ENCODE measurements at regions not wholly inside any gene's neighbourhood (a gene's known extent, or its start where the extent isn't known, plus 50 kb on each side); places are given as distances from the start of the nearest gene placed in this dataset.
"Not testable (repeated sequence)": the region's sequence is repeated elsewhere in the genome, so short reads cannot be mapped to it uniquely, and the experiment has no call there.

DNA sequence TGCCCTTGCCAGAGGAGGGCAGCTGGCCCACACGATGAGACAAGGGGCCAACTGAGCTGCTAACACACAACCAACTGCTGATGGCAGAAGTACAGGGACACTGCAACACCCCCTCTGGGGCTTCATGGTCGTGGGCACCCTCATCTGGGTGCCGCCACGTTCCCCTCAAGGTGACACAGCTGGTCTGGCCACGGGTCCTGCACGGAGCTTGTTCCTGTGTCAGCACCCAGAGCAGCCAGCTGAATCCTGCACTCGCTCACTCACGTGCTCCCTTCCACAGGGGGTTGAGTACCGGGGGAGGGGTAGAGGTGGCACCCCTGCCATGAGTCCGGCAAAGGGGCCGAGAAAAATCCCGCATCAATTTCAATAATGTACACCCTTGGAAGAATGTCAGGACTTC is 1319.1 kb downstream of the REEP3 start:
- TF ChIP-seq TAF1 (IDR thresholded peaks at IDR 0.05; ENCODE audit: borderline replicate concordance, low read depth, low read length) = no peak
- no peak for TF ChIP-seq POLR2A (IDR thresholded peaks at IDR 0.05; ENCODE audit: low read depth, low read length)
- TF ChIP-seq POLR2AphosphoS5 (IDR thresholded peaks at IDR 0.05; ENCODE audit: low read depth, low read length) = no peak
- no peak for DNase-seq (ENCODE audit: insufficient read length)

DNA sequence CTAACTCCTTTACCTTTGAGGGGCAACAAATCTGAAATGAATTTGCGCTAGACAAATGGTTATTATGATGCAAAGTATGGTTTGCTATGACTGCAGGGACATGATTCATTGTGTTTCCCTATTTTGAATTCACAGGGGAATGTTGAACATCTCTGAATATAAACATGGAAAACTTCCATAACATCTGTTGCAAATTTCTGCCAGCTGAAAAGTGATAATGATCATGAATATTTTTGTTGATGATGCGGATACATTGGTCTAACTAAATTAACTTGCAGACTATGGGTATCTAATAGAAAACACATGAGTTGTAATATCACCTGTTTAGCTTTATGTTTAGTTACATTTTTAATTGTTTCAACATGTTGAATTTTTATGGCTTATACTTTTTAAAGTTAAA is 1325.5 kb downstream of the REEP3 start:
- DNase-seq (ENCODE audit: insufficient read length) (no peak), FAIRE-seq (no peak)
- TF ChIP-seq TAF1 (IDR thresholded peaks at IDR 0.05; ENCODE audit: borderline replicate concordance, low read depth, low read length) (no peak), POLR2A (IDR thresholded peaks at IDR 0.05; ENCODE audit: low read depth, low read length) (no peak), POLR2AphosphoS5 (IDR thresholded peaks at IDR 0.05; ENCODE audit: low read depth, low read length) (no peak)

More for the DNA sequence above, 1319.1 kb downstream of the REEP3 start:
- no peak for FAIRE-seq

DNA sequence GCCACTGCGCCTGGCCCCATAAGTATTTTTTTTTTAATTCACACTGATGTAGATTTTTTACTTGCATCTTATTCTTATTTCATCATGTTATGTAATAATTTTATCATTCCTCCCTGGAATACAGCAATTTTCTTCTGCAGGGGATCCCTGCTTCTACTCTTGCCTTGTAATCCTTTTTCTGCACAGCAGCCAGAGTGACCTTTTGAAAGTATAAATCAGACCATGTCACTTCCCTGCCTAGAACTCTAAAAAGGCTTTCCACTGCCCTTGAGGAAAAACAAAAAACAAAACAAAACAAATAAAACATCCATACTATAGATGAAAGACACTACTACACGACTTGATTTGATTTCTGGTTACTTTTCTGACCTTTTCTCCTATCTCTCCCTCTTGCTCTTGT is 1334.7 kb downstream of the REEP3 start:
- FAIRE-seq (no peak), DNase-seq (ENCODE audit: insufficient read length) (no peak)
- no peak for TF ChIP-seq POLR2A (IDR thresholded peaks at IDR 0.05; ENCODE audit: low read depth, low read length)

DNA sequence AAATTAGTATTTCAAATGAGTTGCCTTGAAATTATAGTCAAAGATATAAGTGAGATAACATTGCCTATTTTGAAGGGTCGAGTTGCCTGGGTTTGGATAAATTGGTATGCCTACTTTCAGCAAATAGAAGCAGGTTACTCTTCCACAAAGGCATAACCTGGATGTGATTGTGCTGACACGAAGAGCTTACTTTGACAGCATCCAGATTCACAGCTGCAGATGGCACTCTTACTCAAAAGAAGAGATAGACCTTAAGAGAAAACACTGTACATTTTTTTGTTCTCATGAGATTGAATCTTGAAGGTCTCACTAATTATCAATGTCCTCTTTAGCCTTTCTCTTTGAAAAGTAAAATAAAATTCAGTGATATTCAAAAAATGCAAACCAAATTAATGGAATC is 1338.7 kb downstream of the REEP3 start:
- no peak for TF ChIP-seq POLR2A (IDR thresholded peaks at IDR 0.05; ENCODE audit: low read depth, low read length)
- no peak for TF ChIP-seq TAF1 (IDR thresholded peaks at IDR 0.05; ENCODE audit: borderline replicate concordance, low read depth, low read length)
- no peak for TF ChIP-seq POLR2AphosphoS5 (IDR thresholded peaks at IDR 0.05; ENCODE audit: low read depth, low read length)
- DNase-seq (ENCODE audit: insufficient read length) (no peak), FAIRE-seq (no peak)

DNA sequence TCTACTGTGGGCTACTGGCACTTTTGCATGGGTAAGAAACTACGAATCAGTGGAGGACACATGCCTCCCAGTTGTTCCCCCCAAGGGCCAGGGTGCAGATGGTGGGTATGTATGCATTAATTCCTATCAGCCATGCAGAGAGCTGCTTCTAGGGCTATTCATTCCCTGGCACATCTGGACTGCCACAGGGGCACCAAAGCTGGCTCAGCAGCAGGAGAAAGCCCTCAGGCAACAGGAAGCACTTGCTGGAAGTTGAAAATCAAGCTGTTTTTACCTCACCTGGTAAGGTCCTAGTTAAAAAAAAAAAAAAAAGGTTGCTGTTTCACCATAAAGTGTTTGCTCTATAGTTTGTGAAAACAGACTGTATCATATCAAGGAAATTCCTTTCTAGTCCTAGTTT is 1342.6 kb downstream of the REEP3 start:
- FAIRE-seq = no peak
- DNase-seq (ENCODE audit: insufficient read length) = no peak
- TF ChIP-seq POLR2A (IDR thresholded peaks at IDR 0.05; ENCODE audit: low read depth, low read length) (no peak), POLR2AphosphoS5 (IDR thresholded peaks at IDR 0.05; ENCODE audit: low read depth, low read length) (no peak), TAF1 (IDR thresholded peaks at IDR 0.05; ENCODE audit: borderline replicate concordance, low read depth, low read length) (no peak)

DNA sequence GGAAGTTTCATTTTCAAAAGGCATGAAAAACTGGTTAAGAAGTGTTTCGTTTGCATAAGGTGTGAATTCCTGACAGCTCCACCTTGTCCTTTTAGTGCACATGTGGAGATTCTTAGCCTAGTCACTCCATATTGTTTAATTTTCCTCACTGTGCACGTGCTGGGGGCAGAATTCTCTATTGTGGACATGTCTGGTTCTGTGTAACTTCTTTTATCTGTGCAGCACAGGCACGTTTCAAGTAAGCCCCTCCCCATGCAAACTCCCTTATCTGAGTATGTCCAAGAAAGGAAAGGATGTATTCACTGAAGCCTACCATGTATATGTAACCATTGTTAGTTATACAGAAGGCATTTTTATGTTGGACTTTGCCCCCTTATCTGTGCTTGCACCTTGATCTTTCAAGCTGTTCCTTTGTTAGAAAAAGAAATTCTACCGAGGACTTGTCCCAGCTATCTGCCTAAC is 1346.3 kb downstream of the REEP3 start:
- FAIRE-seq (no peak), DNase-seq (ENCODE audit: insufficient read length) (no peak)
- TF ChIP-seq POLR2AphosphoS5 (IDR thresholded peaks at IDR 0.05; ENCODE audit: low read depth, low read length) (no peak), TAF1 (IDR thresholded peaks at IDR 0.05; ENCODE audit: borderline replicate concordance, low read depth, low read length) (no peak), POLR2A (IDR thresholded peaks at IDR 0.05; ENCODE audit: low read depth, low read length) (no peak)

DNA sequence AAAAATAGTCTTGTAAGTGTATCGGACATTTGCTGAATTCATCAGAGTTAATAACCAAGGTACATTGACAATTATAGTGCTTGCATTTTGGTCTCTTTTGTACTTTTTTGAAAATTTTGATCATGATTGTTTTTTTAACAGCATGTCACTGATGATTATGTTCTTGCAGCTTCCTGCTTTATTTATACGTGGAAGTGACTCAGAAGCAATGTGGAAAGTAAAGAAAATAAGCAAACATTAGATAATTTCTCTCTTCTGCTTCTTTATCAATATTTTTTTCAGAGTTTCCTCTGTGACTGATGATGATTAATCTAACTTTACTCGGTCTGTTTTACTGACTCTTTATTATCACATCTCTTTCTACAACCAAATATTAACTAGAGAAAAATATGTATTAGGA is 1351.9 kb downstream of the REEP3 start:
- DNase-seq (ENCODE audit: insufficient read length) (no peak), FAIRE-seq (no peak)
- no peak for TF ChIP-seq POLR2A (IDR thresholded peaks at IDR 0.05; ENCODE audit: low read depth, low read length)

DNA sequence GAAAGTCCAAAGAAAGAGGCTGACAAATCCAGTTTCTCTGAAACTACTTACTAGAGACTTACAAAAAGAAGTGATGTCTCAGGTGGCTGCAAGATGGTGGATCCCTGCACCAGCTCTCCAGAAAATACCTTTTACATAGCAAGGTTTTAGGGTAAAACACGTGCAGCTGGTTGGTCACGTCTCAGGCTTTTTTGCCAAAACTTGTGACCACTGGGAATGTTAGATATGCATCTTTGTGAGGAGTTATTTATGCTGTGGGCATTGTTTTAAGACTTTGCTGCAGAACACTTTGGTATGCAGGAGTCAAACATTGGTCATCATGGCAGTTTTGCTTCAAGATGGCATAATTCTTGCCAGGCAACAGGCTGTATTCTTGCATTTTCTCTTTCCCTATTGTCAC is 1352.8 kb downstream of the REEP3 start:
- DNase-seq (ENCODE audit: insufficient read length) (no peak), FAIRE-seq (no peak)
- no peak for TF ChIP-seq POLR2AphosphoS5 (IDR thresholded peaks at IDR 0.05; ENCODE audit: low read depth, low read length)
- TF ChIP-seq POLR2A (IDR thresholded peaks at IDR 0.05; ENCODE audit: low read depth, low read length) = no peak
- TF ChIP-seq TAF1 (IDR thresholded peaks at IDR 0.05; ENCODE audit: borderline replicate concordance, low read depth, low read length) = no peak

DNA sequence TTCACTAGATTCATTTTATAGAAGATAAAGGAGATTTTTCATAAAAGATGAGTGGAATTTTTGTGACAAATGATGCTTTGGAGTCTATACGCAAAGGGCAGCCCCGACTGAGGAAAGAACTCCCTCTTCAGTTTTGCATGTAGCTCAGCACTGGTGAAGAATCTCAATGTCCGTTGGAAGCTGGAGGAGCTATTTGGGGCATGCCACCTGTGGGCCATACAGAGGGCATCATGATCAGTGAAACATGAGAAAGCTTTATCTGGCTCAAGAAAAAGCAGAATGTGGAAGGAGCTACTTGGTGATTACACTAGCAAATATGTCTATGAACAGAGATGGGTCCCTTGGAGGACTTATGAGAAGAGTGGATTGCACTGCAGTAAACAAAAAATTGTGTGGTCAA is 1359.3 kb downstream of the REEP3 start:
- DNase-seq (ENCODE audit: insufficient read length) (no peak), FAIRE-seq (no peak)
- TF ChIP-seq POLR2AphosphoS5 (IDR thresholded peaks at IDR 0.05; ENCODE audit: low read depth, low read length) (no peak), TAF1 (IDR thresholded peaks at IDR 0.05; ENCODE audit: borderline replicate concordance, low read depth, low read length) (no peak), POLR2A (IDR thresholded peaks at IDR 0.05; ENCODE audit: low read depth, low read length) (no peak)

DNA sequence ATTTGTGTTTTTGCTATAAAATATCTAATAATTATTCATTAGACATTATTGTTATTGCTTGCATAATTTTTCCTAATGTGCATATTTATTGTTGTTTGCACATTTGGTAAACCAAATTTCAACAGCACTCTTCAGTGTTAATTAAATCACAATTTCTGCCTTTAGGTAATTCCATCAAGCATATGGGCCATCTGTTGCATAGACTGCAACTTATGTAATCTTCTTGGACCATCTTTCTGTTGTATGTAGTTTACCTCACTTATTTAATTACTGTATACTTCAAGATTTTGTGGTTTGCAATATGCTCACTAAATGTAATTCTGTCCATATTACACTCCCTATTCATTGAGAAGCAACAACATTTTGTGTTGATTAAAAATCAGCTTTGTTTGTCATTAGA is 1360.1 kb downstream of the REEP3 start:
- no peak for DNase-seq (ENCODE audit: insufficient read length)
- no peak for FAIRE-seq
- TF ChIP-seq POLR2A (IDR thresholded peaks at IDR 0.05; ENCODE audit: low read depth, low read length) (no peak), POLR2AphosphoS5 (IDR thresholded peaks at IDR 0.05; ENCODE audit: low read depth, low read length) (no peak), TAF1 (IDR thresholded peaks at IDR 0.05; ENCODE audit: borderline replicate concordance, low read depth, low read length) (no peak)

DNA sequence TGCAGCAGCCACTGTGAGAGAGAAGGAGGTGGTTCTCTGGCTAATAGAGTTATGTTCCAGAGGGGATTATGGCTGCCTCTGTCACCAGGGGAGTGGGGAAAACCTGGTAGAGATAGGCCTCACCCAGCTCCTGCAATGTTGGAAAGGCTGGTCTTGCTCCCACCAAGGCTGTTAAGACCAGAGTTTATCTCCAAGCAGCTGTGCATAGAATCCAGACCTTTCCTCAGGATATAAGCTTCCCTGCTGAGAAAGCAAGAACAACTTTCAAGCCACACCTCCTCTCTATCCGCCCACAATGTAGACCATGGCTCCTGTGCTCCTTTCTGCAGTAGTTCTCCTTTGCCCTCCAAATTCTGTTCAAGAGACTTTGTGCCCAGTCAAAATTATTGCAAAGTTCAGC is 1375.4 kb downstream of the REEP3 start:
- FAIRE-seq (no peak), DNase-seq (ENCODE audit: insufficient read length) (no peak)
- TF ChIP-seq TAF1 (IDR thresholded peaks at IDR 0.05; ENCODE audit: borderline replicate concordance, low read depth, low read length) (no peak), POLR2AphosphoS5 (IDR thresholded peaks at IDR 0.05; ENCODE audit: low read depth, low read length) (no peak), POLR2A (IDR thresholded peaks at IDR 0.05; ENCODE audit: low read depth, low read length) (no peak)

DNA sequence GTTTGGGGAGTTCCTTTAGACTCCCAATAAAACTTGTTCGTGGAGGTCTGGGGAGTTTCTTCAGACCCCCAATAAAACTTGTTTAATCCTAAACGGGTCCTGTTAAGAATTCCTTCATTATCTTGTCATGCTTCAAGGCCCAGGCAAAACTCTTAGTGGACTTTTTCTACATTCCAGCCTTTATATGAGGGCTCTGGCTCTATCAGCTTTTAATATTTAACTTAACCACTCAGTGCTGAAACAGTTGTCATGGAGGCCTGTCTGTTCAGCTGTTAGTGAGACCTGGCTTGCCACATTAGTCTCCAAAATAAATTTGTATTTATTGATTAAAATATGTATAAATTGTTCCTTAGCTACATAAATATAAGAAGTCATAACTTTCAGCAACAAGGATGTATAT is 1385.1 kb downstream of the REEP3 start:
- not testable (repeated sequence) for FAIRE-seq; DNase-seq (ENCODE audit: insufficient read length)

DNA sequence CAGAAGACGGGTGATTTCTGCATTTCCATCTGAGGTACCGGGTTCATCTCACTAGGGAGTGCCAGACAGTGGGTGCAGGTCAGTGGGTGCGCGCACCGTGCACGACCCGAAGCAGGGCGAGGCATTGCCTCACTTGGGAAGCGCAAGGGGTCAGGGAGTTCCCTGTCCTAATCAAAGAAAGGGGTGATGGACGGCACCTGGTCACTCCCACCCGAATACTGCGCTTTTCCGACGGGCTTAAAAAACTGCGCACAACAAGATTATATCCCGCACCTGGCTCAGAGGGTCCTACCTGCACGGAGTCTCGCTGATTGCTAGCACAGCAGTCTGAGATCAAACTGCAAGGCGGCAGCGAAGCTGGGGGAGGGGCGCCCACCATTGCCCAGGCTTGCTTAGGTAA is 1403.1 kb downstream of the REEP3 start:
- FAIRE-seq = not testable (repeated sequence)

DNA sequence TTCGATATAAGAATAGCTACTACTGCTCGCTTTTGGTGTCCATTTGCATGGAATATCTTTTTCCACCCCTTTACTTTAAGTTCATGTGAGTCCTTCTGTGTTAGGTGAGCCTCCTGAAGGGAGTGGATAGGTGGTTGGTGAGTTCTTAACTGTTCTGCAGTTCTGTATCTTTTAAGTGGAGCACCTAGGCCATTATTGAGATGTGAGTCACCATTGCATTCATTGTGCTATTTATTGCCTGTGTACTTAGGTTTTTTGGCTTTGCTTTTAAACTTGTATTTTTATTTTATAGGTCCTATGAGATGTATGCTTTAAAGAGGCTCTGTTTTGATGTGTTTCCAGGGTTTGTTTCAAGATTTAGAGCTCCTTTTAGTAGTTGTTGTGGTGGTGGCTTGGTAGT is 1430.8 kb downstream of the REEP3 start:
- DNase-seq (ENCODE audit: insufficient read length) (no peak), FAIRE-seq (no peak)
- no peak for TF ChIP-seq POLR2A (IDR thresholded peaks at IDR 0.05; ENCODE audit: low read depth, low read length)
- no peak for TF ChIP-seq TAF1 (IDR thresholded peaks at IDR 0.05; ENCODE audit: borderline replicate concordance, low read depth, low read length)
- no peak for TF ChIP-seq POLR2AphosphoS5 (IDR thresholded peaks at IDR 0.05; ENCODE audit: low read depth, low read length)

More for the DNA sequence above, 1403.1 kb downstream of the REEP3 start:
- not testable (repeated sequence) for DNase-seq (ENCODE audit: insufficient read length)

Measured in GM12892 (cell line).